SK-N-MC (cell line): ENCODE measurements at regions not wholly inside any gene's neighbourhood (a gene's known extent, or its start where the extent isn't known, plus 50 kb on each side); places are given as distances from the start of the nearest gene placed in this dataset.

Source experiments
- DNase-seq: peaks from one replicate; pipeline ENCODE4 v3.0.0-alpha.2; 2011; ENCODE audit warnings: low read depth, low spot score
- H3K27ac ChIP-seq: fragments of 200-600 bp; sonication (generic); 2 replicates; pipeline ENCODE4 v1.5.1; 2016; ENCODE audit warnings: mixed run types
- H3K36me3 ChIP-seq: fragments of 200-600 bp; sonication (generic); 2 replicates; pipeline ENCODE4 v1.6.1; 2017; ENCODE audit warnings: antibody characterized with exemption, low read length, mixed read lengths; ENCODE audit not compliant: insufficient read depth
- H3K4me3 ChIP-seq: fragments of 200-600 bp; sonication (generic); 2 replicates; pipeline ENCODE4 v1.5.1; 2016
- H3K9ac ChIP-seq: fragments of 200-600 bp; sonication (generic); 2 replicates; pipeline ENCODE4 v1.8.0; 2017; ENCODE audit warnings: mixed run types, mixed read lengths; ENCODE audit not compliant: insufficient read length
- H3K9me3 ChIP-seq: fragments of 200-600 bp; sonication (generic); 2 replicates; pipeline ENCODE4 v1.6.1; 2017; ENCODE audit warnings: low read depth, mild to moderate bottlenecking, antibody characterized with exemption, low read length, moderate library complexity, mixed read lengths
- EZH2 ChIP-seq: fragments of 200-600 bp; sonication (generic); IDR thresholded peaks from one replicate; pipeline ENCODE4 v1.6.1; 2017; ENCODE audit warnings: antibody characterized with exemption
- FOXP2 ChIP-seq: optimal IDR thresholded peaks from 2 replicates; pipeline ENCODE3; 2011; ENCODE audit warnings: mild to moderate bottlenecking, moderate library complexity; ENCODE audit not compliant: insufficient read depth; ENCODE audit errors: extremely low read length, control extremely low read depth
- POLR2AphosphoS5 ChIP-seq: IDR thresholded peaks from 2 replicates; pipeline ENCODE4 v1.6.1; 2012; ENCODE audit warnings: mild to moderate bottlenecking, low read depth, low read length, borderline replicate concordance

DNA sequence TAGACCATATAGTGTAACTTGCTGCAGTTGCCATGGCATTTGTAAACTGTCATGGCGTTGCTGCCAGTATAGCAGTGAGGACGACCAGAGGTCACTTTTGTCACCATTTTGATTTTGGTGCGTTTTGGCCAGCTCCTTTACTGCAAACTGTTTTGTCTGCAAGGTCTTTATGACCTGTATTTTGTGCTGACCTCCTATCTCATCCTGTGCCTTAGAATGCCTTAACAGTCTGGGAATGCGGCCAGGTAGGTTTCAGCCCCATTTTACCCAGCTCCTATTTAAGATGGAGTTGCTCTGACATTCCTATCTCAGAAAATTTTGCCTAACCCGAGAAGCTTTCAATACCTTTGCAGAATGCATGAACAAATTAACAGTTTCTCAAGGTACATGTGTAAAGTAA lies 914.4 kb upstream of the ACO1 start:
- Histone ChIP-seq H3K9me3 (no peaks in the 10 kb centered on the region), H3K4me3 (no peak overlapping the region), H3K36me3 (no peaks in the 10 kb centered on the region), H3K9ac (no peak overlapping the region), H3K27ac (no peak overlapping the region)
- no peak for DNase-seq
- TF ChIP-seq FOXP2 (no peak), POLR2AphosphoS5 (no peak), EZH2 (no peak)

DNA sequence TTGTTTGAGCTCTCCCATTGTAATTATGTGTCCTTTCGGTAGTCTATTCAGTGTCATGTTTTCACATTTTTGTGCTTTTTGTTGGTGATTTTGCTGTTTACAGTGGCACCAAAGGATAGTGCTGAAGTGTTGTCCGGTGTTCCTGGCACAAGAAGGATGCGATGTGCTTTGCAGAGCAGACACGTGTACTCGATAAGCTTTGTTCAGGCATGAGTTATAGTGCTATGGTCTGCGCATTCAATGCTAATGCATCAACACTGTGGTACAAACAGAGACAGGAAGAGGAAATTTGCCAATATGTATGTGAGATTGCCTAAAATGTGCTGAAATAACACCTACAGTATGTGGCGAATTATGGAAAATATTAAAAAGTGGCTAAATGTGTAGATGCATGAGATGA lies 913.4 kb upstream of the ACO1 start:
- no peaks in the 10 kb centered on the region for H3K9me3 ChIP-seq
- TF ChIP-seq FOXP2 (no peak), EZH2 (no peak), POLR2AphosphoS5 (no peak)
- no peak overlapping the region for H3K9ac ChIP-seq
- no peak overlapping the region for H3K27ac ChIP-seq
- no peaks in the 10 kb centered on the region for H3K36me3 ChIP-seq
- H3K4me3 ChIP-seq = no peak overlapping the region
- DNase-seq = no peak

GRCh38 chr9:31486630-31487029 lies 897.8 kb upstream of the ACO1 start:
- Histone ChIP-seq H3K27ac (no peak overlapping the region), H3K36me3 (no peaks in the 10 kb centered on the region), H3K9ac (no peak overlapping the region), H3K4me3 (no peak overlapping the region), H3K9me3 (no peaks in the 10 kb centered on the region)
- TF ChIP-seq EZH2 = no peak
- no peak for TF ChIP-seq FOXP2
- TF ChIP-seq POLR2AphosphoS5 = no peak
- no peak for DNase-seq

DNA sequence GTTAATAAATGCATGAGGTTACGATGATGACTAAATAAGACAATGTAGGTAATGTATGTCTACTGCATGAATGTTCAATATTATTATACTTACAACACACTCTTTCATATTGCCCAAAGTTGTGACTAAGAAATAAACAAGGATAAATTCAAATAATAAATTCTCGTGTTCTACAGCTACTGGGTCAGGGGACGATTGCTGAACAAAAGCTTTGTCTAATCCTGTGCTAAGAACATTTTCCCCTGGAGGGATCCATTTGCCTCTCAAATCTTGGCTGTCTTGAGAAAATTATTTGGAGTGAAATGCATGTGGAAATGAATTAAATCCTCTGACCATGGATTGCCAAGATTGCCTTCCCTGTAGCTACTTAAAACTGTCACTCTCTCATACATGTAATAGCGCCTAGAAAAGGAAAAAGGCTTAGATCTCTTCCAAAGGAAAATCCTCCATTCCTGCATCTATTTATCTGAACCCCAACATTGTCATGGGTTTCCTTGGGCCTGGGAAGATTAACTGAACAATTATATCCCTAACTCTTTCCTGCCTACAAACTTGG lies 893.8 kb upstream of the ACO1 start:
- no peak for TF ChIP-seq FOXP2
- no peak for TF ChIP-seq POLR2AphosphoS5
- TF ChIP-seq EZH2 = no peak
- H3K4me3 ChIP-seq = no peak overlapping the region

DNA sequence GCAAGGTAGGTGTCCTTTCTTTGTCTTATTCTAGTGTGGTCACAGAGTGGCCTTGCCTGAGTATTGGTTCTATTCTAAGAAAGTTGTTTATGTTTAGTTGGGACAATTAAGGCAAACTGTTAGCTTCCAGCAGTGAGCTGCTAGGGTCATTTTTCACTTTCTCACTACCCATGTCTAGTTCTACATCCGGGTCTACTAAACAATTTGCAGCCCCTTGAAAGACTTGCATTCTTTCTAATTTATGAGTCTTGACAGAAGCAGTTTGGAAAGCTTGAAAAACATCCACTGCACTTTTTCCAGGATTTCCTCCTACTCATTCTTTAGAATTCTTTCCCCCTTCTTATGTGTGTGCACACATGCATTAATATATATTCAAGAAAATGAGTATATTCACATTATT lies 892.2 kb upstream of the ACO1 start:
- DNase-seq = no peak
- H3K4me3 ChIP-seq = no peak overlapping the region
- no peaks in the 10 kb centered on the region for H3K36me3 ChIP-seq
- TF ChIP-seq EZH2 (no peak), FOXP2 (no peak), POLR2AphosphoS5 (no peak)
- H3K9me3 ChIP-seq = no peaks in the 10 kb centered on the region
- no peak overlapping the region for H3K9ac ChIP-seq
- no peak overlapping the region for H3K27ac ChIP-seq

More for the DNA sequence above, 893.8 kb upstream of the ACO1 start:
- no peak for DNase-seq
- H3K9ac ChIP-seq = no peak overlapping the region
- H3K9me3 ChIP-seq = no peaks in the 10 kb centered on the region
- H3K36me3 ChIP-seq = no peaks in the 10 kb centered on the region
- H3K27ac ChIP-seq = no peak overlapping the region

DNA sequence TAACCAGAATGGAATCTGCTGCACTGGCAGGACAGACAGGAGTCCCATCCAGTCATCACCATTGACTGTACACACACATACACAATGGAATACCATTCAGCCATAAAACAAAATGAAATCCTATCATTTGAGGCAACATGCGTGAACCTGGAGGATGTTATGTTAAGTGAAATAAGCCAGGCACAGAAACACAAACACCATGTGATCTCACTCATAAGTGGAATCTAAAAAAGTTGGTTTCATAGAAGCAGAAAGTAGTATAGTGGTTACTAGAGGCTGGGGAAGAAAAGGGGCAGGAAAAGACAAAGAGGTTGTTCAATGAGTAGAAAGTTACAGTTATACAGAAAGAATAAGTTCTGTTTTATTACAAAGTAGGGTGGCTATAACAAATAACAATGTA lies 884.0 kb upstream of the ACO1 start:
- H3K4me3 ChIP-seq = no peak overlapping the region
- DNase-seq = no peak
- TF ChIP-seq POLR2AphosphoS5 = no peak
- no peak for TF ChIP-seq EZH2
- TF ChIP-seq FOXP2 = no peak
- no peak overlapping the region for H3K27ac ChIP-seq
- no peak overlapping the region for H3K9ac ChIP-seq
- no peaks in the 10 kb centered on the region for H3K9me3 ChIP-seq
- no peaks in the 10 kb centered on the region for H3K36me3 ChIP-seq

DNA sequence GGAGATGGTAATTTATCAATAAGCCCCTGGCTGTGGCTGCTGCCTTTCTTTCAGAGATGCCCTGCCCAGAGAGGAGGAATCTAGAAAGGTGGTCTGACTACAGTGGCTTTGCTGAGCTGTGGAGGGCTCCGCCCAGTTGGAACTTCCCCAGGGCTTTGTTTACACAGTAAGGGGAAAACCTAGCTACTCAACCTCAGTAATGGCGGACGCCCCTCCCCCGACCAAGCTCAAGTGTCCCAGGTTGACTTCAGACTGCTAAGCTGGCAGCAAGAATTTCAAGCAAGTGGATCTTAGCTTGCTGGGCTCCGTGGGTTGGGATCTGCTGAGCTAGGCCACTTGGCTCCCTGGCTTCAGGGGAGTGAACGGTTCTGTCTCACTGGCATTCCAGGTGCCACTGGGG lies 865.4 kb upstream of the ACO1 start:
- H3K9ac ChIP-seq = no peak overlapping the region
- TF ChIP-seq FOXP2 (no peak), POLR2AphosphoS5 (no peak), EZH2 (no peak)
- H3K4me3 ChIP-seq = no peak overlapping the region
- H3K36me3 ChIP-seq = no peaks in the 10 kb centered on the region
- no peak for DNase-seq
- no peak overlapping the region for H3K27ac ChIP-seq
- H3K9me3 ChIP-seq = no peaks in the 10 kb centered on the region; the same call in 1 of the 2 replicates

GRCh38 chr9:31519424-31519823 lies 865.0 kb upstream of the ACO1 start:
- Histone ChIP-seq H3K27ac (no peak overlapping the region), H3K4me3 (no peak overlapping the region), H3K36me3 (no peaks in the 10 kb centered on the region), H3K9ac (no peak overlapping the region), H3K9me3 (no peaks in the 10 kb centered on the region; the same call in 1 of the 2 replicates)
- no peak for DNase-seq
- TF ChIP-seq POLR2AphosphoS5 (no peak), FOXP2 (no peak), EZH2 (no peak)

- no peak for DNase-seq
- H3K27ac ChIP-seq = no peak overlapping the region
- H3K9ac ChIP-seq = no peak overlapping the region
- H3K9me3 ChIP-seq = no peaks in the 10 kb centered on the region; the same call in 1 of the 2 replicates
- no peak overlapping the region for H3K4me3 ChIP-seq
- TF ChIP-seq EZH2 (no peak), POLR2AphosphoS5 (no peak), FOXP2 (no peak)
- H3K36me3 ChIP-seq = no peaks in the 10 kb centered on the region
Measured at GRCh38 chr9:31519826-31520225, 864.6 kb upstream of the ACO1 start.
